Erythroblast (primary cell): ENCODE measurements at regions not wholly inside any gene's neighbourhood (a gene's known extent, or its start where the extent isn't known, plus 50 kb on each side); places are given as distances from the start of the nearest gene placed in this dataset.

Source experiments
- GATA1 ChIP-seq: IDR thresholded peaks from 2 replicates; pipeline ENCODE4 v1.6.1; 2011; ENCODE audit warnings: low read depth, mild to moderate bottlenecking, control low read depth, low read length, moderate library complexity
- POLR2A ChIP-seq: IDR thresholded peaks from 2 replicates; pipeline ENCODE4 v1.6.1; 2011; ENCODE audit warnings: mild to moderate bottlenecking, low read length

DNA sequence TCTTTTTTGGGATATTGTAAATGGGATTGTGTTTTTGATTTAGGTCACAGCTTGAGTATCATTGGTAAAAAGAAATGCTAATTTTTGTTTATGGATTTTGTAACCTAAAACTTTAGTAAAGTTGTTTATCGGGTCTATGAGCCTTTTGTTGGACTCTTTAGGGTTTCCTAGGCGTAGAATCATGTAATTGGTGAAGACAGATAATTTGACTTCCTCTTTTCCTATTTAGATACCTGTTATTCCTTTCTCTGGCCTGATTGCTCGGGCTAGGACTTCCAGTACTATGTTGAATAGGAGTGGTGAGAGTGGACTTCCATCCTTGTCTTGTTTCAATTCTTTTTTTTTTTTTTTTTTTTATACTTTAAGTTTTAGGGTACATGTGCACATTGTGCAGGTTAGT lies 149.0 kb downstream of the QPCT start:
- TF ChIP-seq POLR2A (no peak), GATA1 (no peak)
